Keratinocyte (primary cell): ENCODE measurements at regions not wholly inside any gene's neighbourhood (a gene's known extent, or its start where the extent isn't known, plus 50 kb on each side); places are given as distances from the start of the nearest gene placed in this dataset.

Source experiments
- DNase-seq: peaks from one replicate; pipeline ENCODE4 v3.0.0-alpha.2; 2011; ENCODE audit warnings: low read depth, missing footprints, low spot score
- FAIRE-seq: peaks from 2 replicates; lab custom pipeline; 2011; peaks lifted over from hg19 to GRCh38; lab: Jason Lieb, UNC
- H2AFZ ChIP-seq: 2 replicates; pipeline ENCODE4 v1.6.0; 2012; ENCODE audit warnings: low read length, control low read depth, inconsistent platforms; ENCODE audit not compliant: control insufficient read depth
- H3K27ac ChIP-seq: 2 replicates; pipeline ENCODE4 v1.5.1; 2011; ENCODE audit warnings: low read length; ENCODE audit not compliant: control insufficient read depth, insufficient read depth
- H3K27me3 ChIP-seq: 3 replicates; pipeline ENCODE4 v1.6.0; 2011; ENCODE audit warnings: low read length; ENCODE audit not compliant: control insufficient read depth, insufficient read depth; ENCODE audit errors: extremely low read depth
- H3K36me3 ChIP-seq, 2 experiments: 2 replicates in 1 of 2; 3 replicates in 1 of 2; pipeline ENCODE4 v1.5.1; 2011; ENCODE audit warnings: low read length in 2 of 2, mild to moderate bottlenecking in 1 of 2; ENCODE audit not compliant: control insufficient read depth in 2 of 2, insufficient read depth in 2 of 2; ENCODE audit errors: extremely low read depth in 1 of 2
- H3K4me1 ChIP-seq: 3 replicates; pipeline ENCODE4 v1.5.1; 2011; ENCODE audit warnings: low read length; ENCODE audit not compliant: control insufficient read depth, insufficient read depth; ENCODE audit errors: extremely low read depth
- H3K4me2 ChIP-seq: 3 replicates; pipeline ENCODE4 v1.6.0; 2011; ENCODE audit warnings: low read depth, low read length; ENCODE audit not compliant: control insufficient read depth, insufficient read depth; ENCODE audit errors: extremely low read depth
- H3K4me3 ChIP-seq, 3 experiments: fragments of 200-600 bp in 1 of 3; sonication (generic) in 1 of 3; 2 replicates in 2 of 3; 3 replicates in 1 of 3; pipeline ENCODE4 v1.5.1; 2011 to 2016; ENCODE audit warnings: low read length in 3 of 3, mild to moderate bottlenecking in 3 of 3, control low read depth in 2 of 3, inconsistent platforms in 1 of 3, low read depth in 1 of 3, mixed read lengths in 1 of 3, mixed run types in 1 of 3, moderate library complexity in 1 of 3; ENCODE audit not compliant: control insufficient read depth in 2 of 3, insufficient read depth in 2 of 3; ENCODE audit errors: extremely low read depth in 1 of 3
- H3K79me2 ChIP-seq: 2 replicates; pipeline ENCODE4 v1.6.0; 2012; ENCODE audit warnings: low read length; ENCODE audit not compliant: control insufficient read depth, insufficient read depth
- H3K9ac ChIP-seq: 3 replicates; pipeline ENCODE4 v1.6.0; 2011; ENCODE audit warnings: low read length; ENCODE audit not compliant: control insufficient read depth, insufficient read depth; ENCODE audit errors: extremely low read depth
- H3K9me1 ChIP-seq: 3 replicates; pipeline ENCODE4 v1.6.0; 2011; ENCODE audit warnings: low read length; ENCODE audit not compliant: control insufficient read depth, insufficient read depth; ENCODE audit errors: extremely low read depth
- H3K9me3 ChIP-seq: 2 replicates; pipeline ENCODE4 v1.5.1; 2012; ENCODE audit warnings: low read depth, low read length; ENCODE audit not compliant: control insufficient read depth
- H4K20me1 ChIP-seq: 3 replicates; pipeline ENCODE4 v1.6.0; 2011; ENCODE audit warnings: low read length; ENCODE audit not compliant: control insufficient read depth, insufficient read depth; ENCODE audit errors: extremely low read depth
- CTCF ChIP-seq, 3 experiments: IDR thresholded peaks in 1 of 3; conservative IDR thresholded peaks in 1 of 3; optimal IDR thresholded peaks in 1 of 3; 2 replicates in 2 of 3; 3 replicates in 1 of 3; pipeline versions ENCODE3 to v1.5.1; 2011; ENCODE audit warnings: low read length in 3 of 3, mild to moderate bottlenecking in 3 of 3, moderate library complexity in 2 of 3, control low read depth in 1 of 3, inconsistent platforms in 1 of 3; ENCODE audit not compliant: insufficient read depth in 2 of 3; ENCODE audit errors: extremely low read depth in 1 of 3
- EZH2 ChIP-seq: IDR thresholded peaks from one replicate; pipeline ENCODE4 v1.6.1; 2012; ENCODE audit warnings: inconsistent platforms, mild to moderate bottlenecking, low read length, moderate library complexity
- dilution Hi-C: fragments of 300-500 bp; cut with MboI; formaldehyde crosslinking; loops from one replicate; pipeline ENCODE4 v1.7.0; 2020; ENCODE audit warnings: low sequenced_read_pairs; ENCODE audit not compliant: extremely low pct_ligation_motif_present

GRCh38 chr5:176180781-176181180 is 57.4 kb upstream of the SIMC1 start:
- H3K4me2 ChIP-seq: no peak overlapping the region
- H4K20me1 ChIP-seq: no peaks in the 10 kb centered on the region
- no peak overlapping the region for H3K9ac ChIP-seq
- H3K4me1 ChIP-seq: peaks cover 6% of the 10 kb centered on the region
- no peak overlapping the region for H3K4me3 ChIP-seq
- no peak overlapping the region for H2AFZ ChIP-seq
- TF ChIP-seq CTCF (optimal IDR thresholded peaks at IDR 0.05 in 1 of 3, IDR thresholded peaks at IDR 0.05 in 1 of 3, conservative IDR thresholded peaks at IDR 0.05 in 1 of 3; ENCODE audit: extremely low read depth in 1 of 3, insufficient read depth in 2 of 3, low read length in 3 of 3) (no peak), EZH2 (no peak)
- peaks cover 27% of the 10 kb centered on the region for H3K27me3 ChIP-seq
- no peaks in the 10 kb centered on the region for H3K79me2 ChIP-seq
- dilution Hi-C loops: no loop called here
- H3K9me1 ChIP-seq: no peaks in the 10 kb centered on the region
- H3K27ac ChIP-seq: no peak overlapping the region
- H3K36me3 ChIP-seq: no peaks in the 10 kb centered on the region
- no peak for FAIRE-seq
- no peak for DNase-seq
- no peaks in the 10 kb centered on the region for H3K9me3 ChIP-seq

GRCh38 chr5:176181271-176181855 is 56.9 kb upstream of the SIMC1 start:
- no peak for DNase-seq
- FAIRE-seq: no peak
- no peak overlapping the region for H3K4me3 ChIP-seq

More at GRCh38 chr5:176181271-176181855, 56.9 kb upstream of the SIMC1 start:
- TF ChIP-seq EZH2 (no peak), CTCF (optimal IDR thresholded peaks at IDR 0.05 in 1 of 3, IDR thresholded peaks at IDR 0.05 in 1 of 3, conservative IDR thresholded peaks at IDR 0.05 in 1 of 3; ENCODE audit: extremely low read depth in 1 of 3, insufficient read depth in 2 of 3, low read length in 3 of 3) (no peak)
- H3K79me2 ChIP-seq: no peaks in the 10 kb centered on the region
- no peaks in the 10 kb centered on the region for H3K36me3 ChIP-seq
- H3K9ac ChIP-seq: no peak overlapping the region
- no peaks in the 10 kb centered on the region for H3K9me1 ChIP-seq
- no peak overlapping the region for H2AFZ ChIP-seq
- no peak overlapping the region for H3K4me2 ChIP-seq
- dilution Hi-C loops: no loop called here
- peaks cover 6% of the 10 kb centered on the region for H3K4me1 ChIP-seq
- H3K27ac ChIP-seq: no peak overlapping the region
- H3K9me3 ChIP-seq: no peaks in the 10 kb centered on the region
- H3K27me3 ChIP-seq: peaks cover 21% of the 10 kb centered on the region
- no peaks in the 10 kb centered on the region for H4K20me1 ChIP-seq
